Spleen (tissue), 11 donors: ENCODE measurements at regions not wholly inside any gene's neighbourhood (a gene's known extent, or its start where the extent isn't known, plus 50 kb on each side); places are given as distances from the start of the nearest gene placed in this dataset.
"Not testable (repeated sequence)": the region's sequence is repeated elsewhere in the genome, so short reads cannot be mapped to it uniquely, and the experiment has no call there.

Experiments
- DNase-seq: peaks from one replicate; pipeline ENCODE4 v3.0.0-alpha.2; 2020
- H3K27ac ChIP-seq, 8 donors: fragments of 200-600 bp; sonication (generic) in 7 of 8; 1 replicate in 4 of 8; 2 replicates in 4 of 8; pipeline versions ENCODE4 v1.5.0 to v1.8.0; 2016 to 2021; ENCODE audit warnings: inconsistent platforms in 4 of 8, mild to moderate bottlenecking in 4 of 8, moderate library complexity in 1 of 8
- H3K27me3 ChIP-seq, 7 donors: fragments of 200-600 bp; sonication (generic) in 6 of 7; replicated peaks in 1 of 7; 1 replicate in 4 of 7; 2 replicates in 3 of 7; pipeline versions ENCODE4 v1.5.0 to v1.8.0; 2016 to 2021; ENCODE audit warnings: inconsistent platforms in 3 of 7, mild to moderate bottlenecking in 1 of 7
- H3K36me3 ChIP-seq, 6 donors: fragments of 200-600 bp; sonication (generic) in 5 of 6; 1 replicate in 4 of 6; 2 replicates in 2 of 6; pipeline versions ENCODE4 v1.5.0 to v1.8.0; 2016 to 2021; ENCODE audit warnings: inconsistent platforms in 2 of 6
- H3K4me1 ChIP-seq, 6 donors: fragments of 200-600 bp; sonication (generic) in 5 of 6; 1 replicate in 3 of 6; 2 replicates in 3 of 6; pipeline versions ENCODE4 v1.5.0 to v1.8.0; 2016 to 2021; ENCODE audit warnings: inconsistent platforms in 3 of 6
- H3K4me3 ChIP-seq, 8 donors: fragments of 200-600 bp; sonication (generic) in 7 of 8; 1 replicate in 4 of 8; 2 replicates in 4 of 8; pipeline versions ENCODE4 v1.5.0 to v1.8.0; 2016 to 2021; ENCODE audit warnings: inconsistent platforms in 4 of 8, mild to moderate bottlenecking in 4 of 8, moderate library complexity in 2 of 8
- H3K9me3 ChIP-seq, 8 donors: fragments of 200-600 bp; sonication (generic) in 7 of 8; 1 replicate in 4 of 8; 2 replicates in 4 of 8; pipeline versions ENCODE4 v1.5.0 to v1.8.0; 2016 to 2021; ENCODE audit warnings: inconsistent platforms in 4 of 8
- POLR2A ChIP-seq, 3 donors: fragments of 450-650 bp; IDR thresholded peaks; one replicate each; pipeline ENCODE4 v1.5.1; 2017; ENCODE audit warnings: antibody characterized with exemption in 3 of 3, mild to moderate bottlenecking in 1 of 3
- POLR2AphosphoS5 ChIP-seq, 3 donors: sonication (generic); formaldehyde crosslinking; IDR thresholded peaks; one replicate each; pipeline ENCODE4 v1.5.1; 2017; ENCODE audit warnings: antibody characterized with exemption in 3 of 3
- WGBS, 5 donors: extraction: QIAGEN DNeasy Blood & Tissue Kit in 3 of 5; methylation state at CpG; one replicate each; pipeline versions ENCODE4 v1.1.5 to v1.1.7; 2013 to 2018; 5-methylcytosine and 5-hydroxymethylcytosine counted together
- intact Hi-C: fragments of 100-400 bp; cut with DNase I; formaldehyde crosslinking; loops from one replicate; pipeline ENCODE4 v1.15.0; 2023; ENCODE audit warnings: low total_unique reads
- TF ChIP-seq, protein P1 (sequence below), 11 experiments: fragments of 200-600 bp in 7 of 11; fragments of 450-650 bp in 4 of 11; sonication (generic) in 4 of 11; IDR thresholded peaks in 8 of 11; conservative IDR thresholded peaks in 3 of 11; 1 replicate in 7 of 11; 2 replicates in 4 of 11; pipeline versions ENCODE4 v1.4.0 to v1.8.0; 2016 to 2021; ENCODE audit warnings: antibody characterized with exemption in 11 of 11, inconsistent platforms in 4 of 11, mild to moderate bottlenecking in 1 of 11
- donor health status: healthy with polysubstance abuse.
- donor health status: DM: no; HTN: no; CAD: no; lungs with moderate emphysema.
- donor health status: DM: no; HTN: no; CAD: no.
- donor health status: Bipolar disorder and iron deficiency.
- donor health status: healthy.
- donor health status: DM: no; HTN: no; CAD: no.
- donor health status: DM: yes; HTN: yes; CAD: no.

DNA sequence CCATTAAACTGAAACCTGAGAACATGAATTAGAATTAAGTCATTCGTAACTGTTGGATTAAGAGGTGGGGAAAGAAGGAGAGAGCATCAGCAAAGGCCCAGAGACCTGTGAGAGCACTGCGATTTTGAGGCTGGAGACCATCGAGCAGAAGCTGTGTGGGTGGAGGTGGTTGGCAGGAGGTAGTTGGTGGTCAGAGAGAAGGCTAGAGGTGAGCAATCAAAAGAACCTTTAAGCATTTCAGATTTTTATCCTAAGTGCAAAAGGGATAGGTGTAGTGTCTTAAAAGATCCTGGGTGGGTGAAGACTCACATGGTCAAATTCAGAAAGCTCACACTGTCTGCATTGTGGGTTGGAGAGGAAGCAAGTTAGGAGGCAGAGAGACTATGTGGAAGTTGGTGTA, 65.1 kb upstream of the TEX264 start:
- no peak overlapping the region for H3K4me3 ChIP-seq
- no peak overlapping the region for H3K27ac ChIP-seq
- WGBS, 5 donors = 80 to 85% (median 81%) methylated on average over 3 of the region's 3 CpGs
- peaks cover 0 to 22% (median 0%) of the 10 kb centered on the region in 6 donors for H3K36me3 ChIP-seq
- peaks cover 0 to 7% (median 0%) of the 10 kb centered on the region in 8 donors for H3K9me3 ChIP-seq
- no peak for DNase-seq
- intact Hi-C loops = no loop called here
- no peaks in the 10 kb centered on the region for H3K27me3 ChIP-seq
- TF ChIP-seq POLR2AphosphoS5 (IDR thresholded peaks at IDR 0.05) (no peak), POLR2A (IDR thresholded peaks at IDR 0.05) (no peak)
- TF ChIP-seq, protein P1, sequence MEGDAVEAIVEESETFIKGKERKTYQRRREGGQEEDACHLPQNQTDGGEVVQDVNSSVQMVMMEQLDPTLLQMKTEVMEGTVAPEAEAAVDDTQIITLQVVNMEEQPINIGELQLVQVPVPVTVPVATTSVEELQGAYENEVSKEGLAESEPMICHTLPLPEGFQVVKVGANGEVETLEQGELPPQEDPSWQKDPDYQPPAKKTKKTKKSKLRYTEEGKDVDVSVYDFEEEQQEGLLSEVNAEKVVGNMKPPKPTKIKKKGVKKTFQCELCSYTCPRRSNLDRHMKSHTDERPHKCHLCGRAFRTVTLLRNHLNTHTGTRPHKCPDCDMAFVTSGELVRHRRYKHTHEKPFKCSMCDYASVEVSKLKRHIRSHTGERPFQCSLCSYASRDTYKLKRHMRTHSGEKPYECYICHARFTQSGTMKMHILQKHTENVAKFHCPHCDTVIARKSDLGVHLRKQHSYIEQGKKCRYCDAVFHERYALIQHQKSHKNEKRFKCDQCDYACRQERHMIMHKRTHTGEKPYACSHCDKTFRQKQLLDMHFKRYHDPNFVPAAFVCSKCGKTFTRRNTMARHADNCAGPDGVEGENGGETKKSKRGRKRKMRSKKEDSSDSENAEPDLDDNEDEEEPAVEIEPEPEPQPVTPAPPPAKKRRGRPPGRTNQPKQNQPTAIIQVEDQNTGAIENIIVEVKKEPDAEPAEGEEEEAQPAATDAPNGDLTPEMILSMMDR (IDR thresholded peaks at IDR 0.05 in 8 of 11, conservative IDR thresholded peaks at IDR 0.05 in 3 of 11) = no peak
- H3K4me1 ChIP-seq = no peaks in the 10 kb centered on the region

DNA sequence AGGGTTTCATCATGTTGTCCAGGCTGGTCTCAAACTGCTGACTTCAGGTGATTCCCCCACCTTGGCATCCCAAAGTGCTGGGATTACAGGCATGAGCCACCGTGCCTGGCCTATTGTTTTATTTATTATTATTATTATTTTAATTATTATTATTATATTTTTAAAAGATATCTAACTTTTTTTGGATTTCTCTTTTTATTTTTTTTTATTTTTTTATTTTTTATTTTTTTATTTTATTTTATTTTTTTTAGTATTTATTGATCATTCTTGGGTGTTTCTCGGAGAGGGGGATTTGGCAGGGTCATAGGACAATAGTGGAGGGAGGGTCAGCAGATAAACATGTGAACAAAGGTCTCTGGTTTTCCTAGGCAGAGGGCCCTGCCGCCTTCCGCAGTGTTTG, 64.2 kb upstream of the TEX264 start:
- H3K9me3 ChIP-seq, H3K4me3 ChIP-seq, H3K27me3 ChIP-seq, DNase-seq, intact Hi-C loops, H3K4me1 ChIP-seq, H3K27ac ChIP-seq: not testable (repeated sequence)
- peaks cover 0 to 23% (median 0%) of the 10 kb centered on the region in 6 donors for H3K36me3 ChIP-seq
- WGBS, 5 donors = 85 to 91% (median 88%) methylated on average over 2 to 4 of the region's 4 CpGs

DNA sequence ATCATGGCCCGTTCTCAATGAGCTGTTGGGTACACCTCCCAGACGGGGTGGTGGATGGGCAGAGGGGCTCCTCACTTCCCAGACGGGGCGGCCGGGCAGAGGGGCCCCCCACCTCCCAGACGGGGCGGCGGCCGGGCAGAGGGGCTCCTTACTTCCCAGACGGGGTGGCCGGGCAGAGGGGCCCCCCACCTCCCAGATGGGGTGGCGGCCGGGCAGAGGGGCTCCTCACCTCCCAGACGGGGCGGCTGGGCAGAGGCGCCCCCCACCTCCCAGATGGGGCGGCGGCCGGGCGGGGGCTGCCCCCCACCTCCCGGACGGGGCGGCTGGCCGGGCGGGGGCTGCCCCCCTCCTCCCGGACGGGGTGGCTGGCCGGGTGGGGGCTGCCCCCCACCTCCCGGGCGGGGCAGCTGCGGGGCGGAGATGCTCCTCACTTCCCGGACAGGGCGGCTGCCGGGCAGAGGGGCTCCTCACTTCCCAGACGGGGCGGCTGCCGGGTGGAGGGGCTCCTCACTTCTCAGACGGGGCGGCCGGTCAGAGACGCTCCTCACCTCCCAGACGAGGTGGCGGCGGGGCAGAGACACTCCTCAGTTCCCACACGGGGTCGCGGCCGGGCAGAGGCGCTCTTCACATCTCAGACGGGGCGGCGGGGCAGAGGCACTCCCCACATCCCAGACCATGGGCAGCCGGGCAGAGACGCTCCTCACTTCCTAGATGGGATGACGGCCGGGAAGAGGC, 63.3 kb upstream of the TEX264 start:
- peaks cover 0 to 25% (median 0%) of the 10 kb centered on the region in 6 donors for H3K36me3 ChIP-seq
- H3K9me3 ChIP-seq, H3K4me1 ChIP-seq, DNase-seq, H3K27ac ChIP-seq, H3K27me3 ChIP-seq, H3K4me3 ChIP-seq, intact Hi-C loops: not testable (repeated sequence)
- WGBS, 5 donors = 93 to 99% (median 97%) methylated on average over 21 to 57 of the region's 57 CpGs

DNA sequence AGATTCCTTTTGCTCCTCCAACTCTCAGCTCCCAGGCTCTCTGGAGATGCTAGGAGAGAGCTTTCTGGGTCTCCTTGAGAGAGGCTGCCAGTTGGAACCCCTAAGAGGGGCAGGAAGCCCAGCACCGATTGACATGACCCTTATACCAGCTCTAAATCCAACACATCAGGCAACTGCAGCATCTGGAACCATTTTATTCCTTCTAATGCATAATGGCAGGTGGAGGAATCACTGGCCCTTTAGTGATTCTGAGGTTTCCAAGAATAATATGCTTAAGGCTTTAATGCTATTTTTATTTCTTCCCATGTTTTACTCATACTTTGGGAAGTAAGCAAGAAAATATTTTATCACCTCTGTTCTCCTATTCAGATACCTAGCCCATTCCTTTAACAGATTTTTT, 60.3 kb upstream of the TEX264 start:
- Histone ChIP-seq H3K4me3 (no peak overlapping the region), H3K4me1 (no peaks in the 10 kb centered on the region), H3K27me3 (no peaks in the 10 kb centered on the region), H3K36me3 (peaks cover 0 to 25% (median 0%) of the 10 kb centered on the region in 6 donors), H3K27ac (no peak overlapping the region), H3K9me3 (peaks cover 0 to 7% (median 0%) of the 10 kb centered on the region in 8 donors)
- intact Hi-C loops = no loop called here
- DNase-seq = no peak
- no peak for TF ChIP-seq POLR2A (IDR thresholded peaks at IDR 0.05)
- TF ChIP-seq, protein P1 (IDR thresholded peaks at IDR 0.05 in 8 of 11, conservative IDR thresholded peaks at IDR 0.05 in 3 of 11) = no peak
- TF ChIP-seq POLR2AphosphoS5 (IDR thresholded peaks at IDR 0.05) = no peak
- 76 to 96% (median 83%) methylated on average over 1 of the region's 1 CpG for WGBS, 5 donors

DNA sequence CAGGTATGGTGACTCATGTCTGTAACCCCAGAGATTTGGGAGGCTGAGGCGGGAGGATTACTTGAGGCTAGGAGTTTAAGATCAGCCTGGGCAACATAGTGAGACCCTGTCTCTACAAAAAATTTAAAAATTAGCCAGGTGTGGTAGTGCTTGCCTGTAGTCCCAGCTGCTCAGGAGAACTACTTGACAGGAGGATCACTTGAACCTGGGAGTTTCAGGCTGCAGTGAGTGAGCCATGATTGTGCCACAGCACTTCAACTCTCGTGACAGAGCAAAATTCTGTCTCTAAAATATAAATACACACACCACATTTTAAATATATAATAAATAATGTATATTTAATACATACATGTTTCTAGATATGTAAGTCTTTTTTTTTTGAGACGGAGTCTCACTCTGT, 53.5 kb upstream of the TEX264 start:
- no peak for DNase-seq
- Histone ChIP-seq H3K36me3 (peaks cover 0 to 2% (median 0%) of the 10 kb centered on the region in 6 donors), H3K9me3 (no peaks in the 10 kb centered on the region), H3K27me3 (no peaks in the 10 kb centered on the region), H3K4me3 (no peak overlapping the region), H3K4me1 (peaks cover 0 to 19% (median 7%) of the 10 kb centered on the region in 6 donors), H3K27ac (no peak overlapping the region)
- intact Hi-C loops = no loop called here
- TF ChIP-seq, protein P1 (IDR thresholded peaks at IDR 0.05 in 8 of 11, conservative IDR thresholded peaks at IDR 0.05 in 3 of 11) = no peak
- TF ChIP-seq POLR2A (IDR thresholded peaks at IDR 0.05) = no peak
- TF ChIP-seq POLR2AphosphoS5 (IDR thresholded peaks at IDR 0.05) = no peak
- 94 to 99% (median 98%) methylated on average over 3 of the region's 3 CpGs for WGBS, 5 donors

DNA sequence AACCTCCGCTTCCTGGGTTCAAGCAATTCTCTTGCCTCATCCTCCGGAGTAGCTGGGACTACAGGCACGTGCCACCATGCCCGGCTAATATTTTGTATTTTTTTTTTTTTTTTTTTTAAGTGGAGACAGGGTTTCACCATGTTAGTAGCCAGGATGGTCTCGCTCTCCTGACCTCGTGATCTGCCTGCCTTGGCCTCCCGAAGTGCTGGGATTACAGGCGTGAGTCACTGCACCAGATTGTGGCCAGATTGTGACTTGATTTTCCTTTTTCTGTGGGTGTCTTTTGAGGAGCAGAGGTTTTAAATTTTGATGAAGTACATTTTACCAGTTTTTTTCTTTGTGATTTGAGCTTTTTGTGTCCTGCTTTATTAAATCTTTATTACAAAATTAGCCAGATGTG, 53.0 kb upstream of the TEX264 start:
- DNase-seq, H3K36me3 ChIP-seq, H3K9me3 ChIP-seq, intact Hi-C loops, H3K27ac ChIP-seq, H3K4me3 ChIP-seq, H3K27me3 ChIP-seq: not testable (repeated sequence)
- peaks cover 0 to 24% (median 7%) of the 10 kb centered on the region in 6 donors for H3K4me1 ChIP-seq
- WGBS, 5 donors = 81 to 92% (median 85%) methylated on average over 8 of the region's 8 CpGs
